GM12892 (cell line): ENCODE measurements at regions not wholly inside any gene's neighbourhood (a gene's known extent, or its start where the extent isn't known, plus 50 kb on each side); places are given as distances from the start of the nearest gene placed in this dataset.

Source experiments
- DNase-seq: peaks from one replicate; pipeline ENCODE4 v3.0.0; 2011; ENCODE audit not compliant: insufficient read length
- FAIRE-seq: peaks from 2 replicates; lab custom pipeline; 2011; peaks lifted over from hg19 to GRCh38; lab: Jason Lieb, UNC
- POLR2A ChIP-seq: IDR thresholded peaks from 2 replicates; pipeline ENCODE4 v1.6.1; 2011; ENCODE audit warnings: low read depth, low read length, control low read depth
- POLR2AphosphoS5 ChIP-seq: IDR thresholded peaks from 2 replicates; pipeline ENCODE4 v1.6.1; 2011; ENCODE audit warnings: low read depth, low read length, control low read depth
- TAF1 ChIP-seq: IDR thresholded peaks from 2 replicates; pipeline ENCODE4 v1.6.1; 2011; ENCODE audit warnings: low read depth, mild to moderate bottlenecking, control low read depth, low read length, borderline replicate concordance

DNA sequence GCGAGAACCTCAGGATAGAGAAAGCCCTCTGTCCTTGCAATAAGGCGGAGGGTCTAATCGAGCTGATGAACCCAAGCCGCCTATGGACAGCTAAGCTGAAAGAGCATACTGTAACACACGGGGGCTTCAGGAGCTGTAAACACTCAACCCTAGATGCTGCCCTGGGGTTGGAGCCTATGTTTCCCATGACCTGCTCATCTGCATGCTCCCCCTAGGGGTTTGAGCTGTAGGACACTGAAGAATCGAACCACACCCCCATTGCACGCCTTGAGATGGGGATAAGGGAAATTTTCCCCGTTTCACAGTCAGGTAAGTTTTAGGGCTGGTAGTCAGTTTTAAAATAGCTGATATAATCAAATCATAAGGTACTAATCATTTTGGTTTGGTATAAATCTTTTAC, 675.6 kb upstream of the CDH8 start:
- DNase-seq: no peak
- no peak for FAIRE-seq
- TF ChIP-seq TAF1 (no peak), POLR2AphosphoS5 (no peak), POLR2A (no peak)

DNA sequence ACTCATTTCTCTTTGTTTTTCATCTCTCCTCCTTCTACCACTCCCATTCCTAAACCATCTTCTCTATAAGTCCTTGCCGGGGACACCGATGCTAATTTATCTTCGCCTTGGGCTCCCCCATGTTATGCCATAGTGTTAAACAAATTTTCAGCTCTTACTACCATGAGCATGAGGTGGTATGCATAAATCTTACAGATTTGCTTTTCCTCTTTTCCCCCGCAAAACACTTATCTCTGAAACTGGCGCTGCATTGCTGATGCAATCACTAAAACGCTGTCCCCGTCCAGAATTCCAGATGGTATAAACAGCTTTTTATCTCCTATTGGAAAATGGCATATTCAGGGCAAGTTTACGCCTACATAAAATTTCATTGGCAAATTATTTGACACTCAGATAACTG, 673.6 kb upstream of the CDH8 start:
- TF ChIP-seq TAF1 (no peak), POLR2AphosphoS5 (no peak), POLR2A (no peak)
- no peak for FAIRE-seq
- DNase-seq: no peak

DNA sequence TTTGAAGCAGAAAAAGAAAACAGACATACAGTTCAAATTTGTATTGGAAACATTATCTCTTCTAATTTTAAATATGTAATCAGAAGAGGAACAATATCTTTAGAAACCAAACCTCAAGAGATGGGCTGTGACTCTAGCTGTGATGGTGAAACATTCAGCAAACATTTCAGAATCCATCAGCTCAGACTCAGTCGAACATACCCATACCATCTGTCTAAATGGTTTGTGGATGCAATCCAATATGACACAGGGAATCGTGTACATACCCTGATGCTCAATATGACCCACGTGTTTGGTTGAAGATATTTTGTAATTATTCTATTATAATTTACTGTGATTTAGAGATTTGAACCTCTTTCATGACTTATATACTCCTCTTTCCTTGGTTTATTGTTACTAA, 665.2 kb upstream of the CDH8 start:
- FAIRE-seq (no peak), DNase-seq (no peak)
- no peak for TF ChIP-seq TAF1
- no peak for TF ChIP-seq POLR2A
- TF ChIP-seq POLR2AphosphoS5: no peak

DNA sequence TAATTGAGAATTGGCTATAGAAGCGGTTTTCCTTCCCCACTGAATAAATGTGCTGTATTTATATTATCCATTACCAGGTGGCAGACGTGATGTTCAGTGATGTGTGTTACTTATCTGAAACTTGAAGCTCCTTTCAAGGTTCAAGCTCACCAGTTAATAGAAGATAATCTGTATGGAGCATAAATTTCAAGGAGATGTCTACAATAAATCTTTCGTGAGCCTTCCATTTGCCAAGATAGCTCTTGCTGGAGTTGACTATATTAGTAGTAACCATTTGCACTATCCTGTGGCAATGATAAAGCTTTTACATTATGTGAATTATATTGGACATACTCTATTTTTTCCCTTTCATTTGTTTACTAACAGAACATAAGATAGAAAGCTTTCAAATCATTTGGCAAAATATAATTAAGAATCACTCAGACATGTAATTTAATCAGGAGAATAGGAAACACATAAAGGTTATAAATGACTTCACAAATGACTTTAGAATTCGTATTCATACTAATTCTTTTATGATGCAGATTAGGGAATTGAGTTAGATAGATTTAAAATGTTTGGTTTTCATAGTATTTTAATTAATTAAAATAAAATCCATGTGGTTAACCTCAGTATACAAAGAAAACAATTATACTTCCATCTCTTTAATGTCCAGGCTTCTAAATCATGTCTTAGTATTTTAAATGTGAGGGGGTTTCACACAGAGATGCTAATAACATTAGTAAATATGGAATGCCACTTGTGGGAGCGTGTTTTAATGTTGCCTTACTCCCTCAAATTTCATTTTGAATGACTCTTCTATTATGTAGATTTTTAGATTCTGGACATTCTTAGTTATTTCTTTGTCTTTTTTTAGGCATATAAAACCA, 664.4 kb upstream of the CDH8 start:
- no peak for FAIRE-seq
- no peak for TF ChIP-seq POLR2A
- no peak for TF ChIP-seq POLR2AphosphoS5
- TF ChIP-seq TAF1: no peak
- DNase-seq: no peak

DNA sequence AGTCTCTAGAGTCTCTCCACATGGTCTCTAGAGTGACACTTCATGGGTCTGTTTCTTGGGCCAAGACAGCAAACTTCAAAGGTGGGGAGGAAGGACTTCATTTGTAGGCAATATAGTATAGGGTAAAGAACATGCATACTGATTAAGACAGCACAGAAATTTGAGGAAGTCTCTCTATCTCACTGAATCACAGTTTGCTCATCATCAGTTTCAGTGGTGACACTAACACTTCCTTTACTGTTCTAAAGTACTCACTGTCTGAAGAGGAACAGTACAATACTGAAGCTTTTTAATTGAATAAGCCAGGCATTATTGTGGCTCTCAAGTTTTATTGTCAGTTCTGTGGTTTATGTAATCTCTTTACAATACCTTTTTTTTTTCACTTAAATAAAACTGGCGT, 656.4 kb upstream of the CDH8 start:
- no peak for TF ChIP-seq TAF1
- TF ChIP-seq POLR2A: no peak
- no peak for TF ChIP-seq POLR2AphosphoS5
- DNase-seq: no peak
- peak; percentile 64 for FAIRE-seq

DNA sequence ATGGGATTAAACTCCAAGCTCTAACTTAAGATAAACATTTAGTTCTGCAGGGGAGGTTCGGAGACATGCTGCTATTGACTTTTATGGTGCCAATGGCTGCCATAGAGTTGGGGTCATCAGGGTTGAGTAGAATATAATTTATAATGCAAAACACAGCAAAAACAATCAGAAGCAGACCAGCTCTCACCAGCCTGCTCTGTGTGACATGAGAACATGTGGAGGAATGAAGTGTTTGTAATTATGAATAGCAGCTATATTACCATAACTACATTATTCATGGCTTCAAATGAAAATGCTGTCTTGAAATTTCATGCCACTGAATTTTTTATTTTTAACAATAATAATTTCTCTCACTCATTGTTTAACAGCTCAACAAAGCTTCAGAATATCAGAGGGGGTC, 645.6 kb upstream of the CDH8 start:
- TF ChIP-seq POLR2AphosphoS5 (no peak), POLR2A (no peak), TAF1 (no peak)
- DNase-seq (no peak), FAIRE-seq (no peak)

DNA sequence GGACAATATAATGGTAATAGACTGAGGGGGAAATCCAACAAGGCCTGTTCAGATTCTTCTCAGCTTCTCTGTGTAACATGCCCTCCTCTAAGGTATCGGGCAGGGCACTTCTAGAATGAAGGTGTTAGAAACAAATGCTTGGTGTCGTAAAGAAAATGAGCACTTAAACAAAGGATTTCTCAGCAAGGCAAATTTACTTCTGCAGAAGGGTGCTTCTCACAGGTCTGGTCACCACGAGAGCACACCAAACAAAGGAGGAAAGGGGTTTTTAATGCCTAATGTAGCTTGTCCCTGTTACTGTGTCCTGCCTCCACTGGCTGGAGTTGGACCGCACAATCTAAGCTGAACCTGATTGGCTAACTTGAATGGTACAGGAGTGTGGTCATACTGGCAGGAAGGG, 642.6 kb upstream of the CDH8 start:
- DNase-seq (no peak), FAIRE-seq (no peak)
- TF ChIP-seq POLR2A (no peak), TAF1 (no peak), POLR2AphosphoS5 (no peak)

DNA sequence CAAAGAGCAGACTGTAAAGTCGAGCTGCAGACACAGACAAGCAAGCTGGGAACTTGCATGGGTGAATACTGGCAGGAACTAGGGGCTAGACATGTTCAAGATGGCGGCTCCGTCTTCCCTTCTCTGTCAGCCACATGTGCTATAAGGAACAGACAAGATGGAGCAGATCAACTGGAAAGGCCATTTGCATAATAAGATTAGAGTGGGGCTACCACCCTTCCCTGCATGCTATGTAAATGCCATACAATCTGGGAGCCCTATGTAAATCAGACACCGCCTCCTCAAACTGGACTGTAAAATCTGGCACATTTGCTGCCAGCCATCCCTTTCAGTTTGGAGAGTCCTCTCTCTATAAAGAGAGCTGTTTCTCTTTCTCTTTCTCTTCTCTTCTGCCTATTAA, 640.1 kb upstream of the CDH8 start:
- FAIRE-seq: no peak
- no peak for DNase-seq
- TF ChIP-seq POLR2AphosphoS5 (no peak), POLR2A (no peak), TAF1 (no peak)

DNA sequence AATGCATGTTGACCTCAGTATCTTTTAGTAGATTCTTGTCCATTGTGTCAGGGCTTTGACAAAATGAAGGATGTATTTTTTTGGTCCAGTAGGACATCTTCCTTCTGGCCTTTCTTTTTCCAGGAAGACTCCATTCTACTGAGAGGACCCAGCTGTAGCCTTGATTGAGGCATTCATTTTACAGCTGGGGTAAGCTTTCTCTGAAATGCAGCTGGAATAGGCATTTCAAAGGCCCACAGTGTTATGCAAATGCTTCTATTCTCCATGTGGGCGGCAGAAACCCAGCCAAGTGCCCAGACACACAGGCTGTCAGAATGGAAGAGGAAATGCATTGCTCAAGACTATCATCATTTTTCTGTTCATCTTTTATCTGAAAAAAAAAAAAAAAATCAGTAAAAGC, 629.0 kb upstream of the CDH8 start:
- FAIRE-seq (no peak), DNase-seq (no peak)
- TF ChIP-seq POLR2A: no peak
- no peak for TF ChIP-seq POLR2AphosphoS5
- TF ChIP-seq TAF1: no peak

DNA sequence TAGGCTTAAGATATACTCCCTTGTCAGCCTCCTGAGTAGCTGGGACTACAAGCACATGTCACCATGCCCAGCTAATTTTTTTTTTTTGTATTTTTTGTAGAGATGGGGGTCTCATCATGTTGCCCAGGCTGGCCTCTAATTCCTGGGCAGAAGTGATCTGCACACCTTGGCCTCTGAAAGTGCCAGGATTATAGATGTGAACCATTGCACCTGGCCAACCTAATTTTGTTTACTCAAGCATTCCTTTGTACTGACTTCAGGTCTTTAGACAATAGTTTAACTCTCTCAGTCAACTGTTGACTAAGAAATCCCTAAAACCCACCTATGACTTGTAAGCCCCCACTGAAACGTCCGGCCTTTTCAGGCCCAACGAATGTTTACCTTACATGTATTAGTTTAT, 628.3 kb upstream of the CDH8 start:
- no peak for DNase-seq
- no peak for FAIRE-seq
- TF ChIP-seq POLR2A (no peak), TAF1 (no peak), POLR2AphosphoS5 (no peak)

DNA sequence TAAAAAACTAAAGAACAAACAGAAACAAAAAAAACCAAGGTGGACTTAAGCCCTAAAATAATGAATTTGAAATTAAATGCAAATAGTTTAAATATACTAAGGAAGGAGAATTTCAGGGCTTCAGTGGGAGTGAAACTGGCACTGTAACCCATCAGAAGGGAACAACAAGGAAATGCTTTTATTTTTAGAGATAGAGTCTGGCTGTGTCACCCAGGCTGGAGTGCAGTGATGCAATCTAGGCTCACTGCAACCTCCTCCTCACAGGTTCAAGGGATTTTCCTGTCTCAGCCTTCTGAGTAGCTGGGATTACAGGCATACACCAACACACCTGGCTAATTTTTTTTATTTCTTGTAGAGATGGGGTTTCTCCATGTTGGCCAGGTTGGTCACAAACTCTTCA, 625.2 kb upstream of the CDH8 start:
- TF ChIP-seq POLR2A (no peak), TAF1 (no peak), POLR2AphosphoS5 (no peak)
- FAIRE-seq (no peak), DNase-seq (no peak)

DNA sequence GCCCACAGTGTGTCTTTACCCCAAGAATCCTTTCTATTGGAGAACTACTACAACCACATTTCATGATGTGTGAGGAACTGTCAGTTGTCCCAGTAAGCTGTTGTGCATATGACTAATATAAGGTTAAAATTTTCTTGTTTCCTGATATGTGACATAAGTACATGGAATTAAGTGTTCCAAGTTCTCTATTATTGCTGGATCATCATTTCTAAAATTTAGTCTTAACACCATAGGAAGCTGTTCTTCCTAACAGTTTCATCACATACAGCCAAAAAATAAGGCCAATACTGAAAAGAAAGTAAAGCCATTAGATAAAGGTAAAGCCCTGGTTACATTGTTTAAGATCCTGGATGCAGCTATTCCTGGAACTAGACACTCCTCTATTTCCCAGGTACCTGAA, 620.9 kb upstream of the CDH8 start:
- FAIRE-seq (no peak), DNase-seq (no peak)
- no peak for TF ChIP-seq POLR2AphosphoS5
- no peak for TF ChIP-seq POLR2A
- no peak for TF ChIP-seq TAF1

DNA sequence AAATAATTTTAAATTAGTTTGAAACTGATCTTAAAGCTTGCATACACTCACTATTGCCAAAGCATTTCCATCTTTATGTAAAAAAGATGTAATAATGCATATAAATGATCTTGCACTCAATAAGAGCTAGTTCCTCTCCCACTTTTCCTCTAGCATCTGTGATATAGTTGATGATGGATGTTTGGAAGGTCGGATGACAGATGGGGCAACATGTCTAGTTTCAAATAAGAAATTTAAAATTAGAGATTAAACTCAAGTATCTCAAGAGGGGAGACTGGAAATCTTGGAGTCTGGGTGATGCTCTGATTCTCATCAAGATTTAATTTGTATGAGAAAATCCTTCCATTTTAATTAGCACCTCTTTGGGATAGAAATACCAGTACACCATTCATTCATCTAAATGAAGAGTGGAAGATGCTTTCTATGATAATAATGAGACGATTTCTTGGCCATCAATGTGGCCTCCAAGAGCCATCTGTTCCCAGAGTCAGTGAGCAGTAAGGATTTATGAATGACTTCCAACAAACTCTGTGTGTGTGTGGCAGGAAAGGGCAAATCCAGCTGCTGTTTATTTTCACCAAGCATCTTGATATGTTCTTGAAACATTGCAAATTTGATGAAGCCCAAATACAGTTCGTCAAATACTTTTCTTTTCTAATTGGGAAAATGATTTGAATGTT, 616.3 kb upstream of the CDH8 start:
- TF ChIP-seq TAF1 (no peak), POLR2AphosphoS5 (no peak), POLR2A (no peak)
- DNase-seq (no peak), FAIRE-seq (no peak)
